ENCODE measurements at regions not wholly inside any gene's neighbourhood (a gene's known extent, or its start where the extent isn't known, plus 50 kb on each side); places are given as distances from the start of the nearest gene placed in this dataset.

GRCh38 chr5:135218486-135218755 is 180.6 kb downstream of the MACROH2A1 start:
- no peak for DNase-seq

GRCh38 chr5:135217669-135218485 is 181.2 kb downstream of the MACROH2A1 start:
- no peak for DNase-seq

GRCh38 chr5:135216471-135217343 is 182.3 kb downstream of the MACROH2A1 start:
- DNase-seq, result no peak

- DNase-seq, result no peak
Observed at GRCh38 chr5:135215617-135216470, 181.8 kb upstream of the PITX1 start.

- no peak for DNase-seq
Observed at GRCh38 chr5:135214897-135215616, 181.0 kb upstream of the PITX1 start.

GRCh38 chr5:135213466-135214239 is 179.6 kb upstream of the PITX1 start:
- no peak for DNase-seq

GRCh38 chr5:135213027-135213386 is 179.0 kb upstream of the PITX1 start:
- DNase-seq, result no peak

- DNase-seq, result no peak
Observed at GRCh38 chr5:135212361-135213026, 178.5 kb upstream of the PITX1 start.

- no peak for DNase-seq
Observed at GRCh38 chr5:135211791-135212190, 177.8 kb upstream of the PITX1 start.

- no peak for DNase-seq
Observed at GRCh38 chr5:135211083-135211790, 177.2 kb upstream of the PITX1 start.

GRCh38 chr5:135210286-135211055 is 176.4 kb upstream of the PITX1 start:
- no peak for DNase-seq

- peak; percentile 87 for DNase-seq
Observed at GRCh38 chr5:135208903-135209721, 175.1 kb upstream of the PITX1 start.

- no peak for DNase-seq
Observed at GRCh38 chr5:135208555-135208902, 174.5 kb upstream of the PITX1 start.

GRCh38 chr5:135207866-135208265 is 173.8 kb upstream of the PITX1 start:
- no peak for DNase-seq

- no peak for DNase-seq
Observed at GRCh38 chr5:135206862-135207261, 172.8 kb upstream of the PITX1 start.

GRCh38 chr5:135205632-135206349 is 171.8 kb upstream of the PITX1 start:
- DNase-seq, result no peak

GRCh38 chr5:135204151-135204600 is 170.1 kb upstream of the PITX1 start:
- no peak for DNase-seq

- DNase-seq, result no peak
Observed at GRCh38 chr5:135203593-135204036, 169.6 kb upstream of the PITX1 start.
